Mesenchymal stem cell (in vitro differentiated cells and primary cell): ENCODE measurements at regions not wholly inside any gene's neighbourhood (a gene's known extent, or its start where the extent isn't known, plus 50 kb on each side); places are given as distances from the start of the nearest gene placed in this dataset.

Source experiments
- DNase-seq: peaks from one replicate; pipeline ENCODE4 v3.0.0-alpha.2; 2013
- H2AFZ ChIP-seq: one replicate; pipeline ENCODE4 v1.6.1; 2013; ENCODE audit warnings: low read depth, mild to moderate bottlenecking, control low read depth, inconsistent platforms, low read length, moderate library complexity
- H2AK5ac ChIP-seq: 2 replicates; pipeline ENCODE4 v1.6.1; 2013; ENCODE audit warnings: low read length, moderate library complexity, mild to moderate bottlenecking, inconsistent platforms; ENCODE audit not compliant: severe bottlenecking
- H2BK120ac ChIP-seq: one replicate; pipeline ENCODE4 v1.6.1; 2013; ENCODE audit warnings: low read depth, mild to moderate bottlenecking, inconsistent platforms, low read length, moderate library complexity
- H2BK12ac ChIP-seq, 2 experiments: one replicate each; pipeline ENCODE4 v1.6.1; 2013; ENCODE audit warnings: inconsistent platforms in 2 of 2, low read length in 2 of 2, mild to moderate bottlenecking in 2 of 2, moderate library complexity in 2 of 2, control low read depth in 1 of 2
- H2BK15ac ChIP-seq: one replicate; pipeline ENCODE4 v1.6.1; 2013; ENCODE audit warnings: mild to moderate bottlenecking, low read depth, inconsistent platforms; ENCODE audit not compliant: poor library complexity, severe bottlenecking
- H2BK5ac ChIP-seq: 2 replicates; pipeline ENCODE4 v1.6.1; 2013; ENCODE audit warnings: low read depth, mild to moderate bottlenecking, low read length, control low read depth, inconsistent platforms; ENCODE audit not compliant: poor library complexity, severe bottlenecking
- H3K14ac ChIP-seq, 2 experiments: one replicate each; pipeline ENCODE4 v1.6.1; 2013; ENCODE audit warnings: inconsistent platforms in 2 of 2, low read length in 2 of 2, control low read depth in 1 of 2, mild to moderate bottlenecking in 1 of 2, moderate library complexity in 1 of 2
- H3K18ac ChIP-seq, 2 experiments: one replicate each; pipeline ENCODE4 v1.6.1; 2013; ENCODE audit warnings: inconsistent platforms in 2 of 2, low read length in 2 of 2, control low read depth in 1 of 2, low read depth in 1 of 2, mild to moderate bottlenecking in 1 of 2
- H3K23ac ChIP-seq, 2 experiments: one replicate each; pipeline ENCODE4 v1.6.1; 2013; ENCODE audit warnings: inconsistent platforms in 2 of 2, low read length in 2 of 2, mild to moderate bottlenecking in 2 of 2, moderate library complexity in 2 of 2, control low read depth in 1 of 2
- H3K27ac ChIP-seq: 2 replicates; pipeline ENCODE4 v1.5.1; 2013; ENCODE audit warnings: mild to moderate bottlenecking, moderate library complexity, low read length, control low read depth, inconsistent platforms; ENCODE audit not compliant: poor library complexity, severe bottlenecking
- H3K27me3 ChIP-seq, 2 experiments: 2 replicates each; pipeline versions ENCODE4 v1.6.1 to v1.7.0; 2013; ENCODE audit warnings: low read length in 2 of 2, mild to moderate bottlenecking in 2 of 2, moderate library complexity in 2 of 2, control low read depth in 1 of 2, inconsistent platforms in 1 of 2; ENCODE audit not compliant: control insufficient read depth in 1 of 2, insufficient read depth in 1 of 2
- H3K36me3 ChIP-seq, 2 experiments: 2 replicates each; pipeline versions ENCODE4 v1.6.1 to v1.7.0; 2013; ENCODE audit warnings: low read length in 2 of 2, control low read depth in 1 of 2, inconsistent platforms in 1 of 2, low read depth in 1 of 2, mild to moderate bottlenecking in 1 of 2; ENCODE audit not compliant: insufficient read depth in 2 of 2, control insufficient read depth in 1 of 2
- H3K4ac ChIP-seq, 2 experiments: one replicate each; pipeline ENCODE4 v1.6.1; 2013; ENCODE audit warnings: inconsistent platforms in 2 of 2, low read length in 2 of 2, mild to moderate bottlenecking in 2 of 2, moderate library complexity in 2 of 2, control low read depth in 1 of 2, low read depth in 1 of 2
- H3K4me1 ChIP-seq: 2 replicates; pipeline ENCODE4 v1.6.1; 2013; ENCODE audit warnings: low read depth, low read length, control low read depth; ENCODE audit not compliant: control insufficient read depth, insufficient read depth
- H3K4me2 ChIP-seq: 2 replicates; pipeline ENCODE4 v1.6.1; 2013; ENCODE audit warnings: low read length, mild to moderate bottlenecking, inconsistent platforms; ENCODE audit not compliant: poor library complexity, severe bottlenecking
- H3K4me3 ChIP-seq, 2 experiments: 2 replicates each; pipeline versions ENCODE4 v1.5.1 to v1.7.0; 2013; ENCODE audit warnings: low read length in 2 of 2, mild to moderate bottlenecking in 2 of 2, control low read depth in 1 of 2, low read depth in 1 of 2; ENCODE audit not compliant: insufficient read depth in 1 of 2
- H3K79me1 ChIP-seq: replicated peaks from 2 replicates; pipeline ENCODE4 v1.6.1; 2013; ENCODE audit warnings: mild to moderate bottlenecking, control low read depth, low read length, inconsistent platforms; ENCODE audit not compliant: poor library complexity, severe bottlenecking
- H3K9ac ChIP-seq: 2 replicates; pipeline ENCODE4 v1.7.0; 2013; ENCODE audit warnings: mild to moderate bottlenecking, low read length, moderate library complexity
- H3K9me3 ChIP-seq: 2 replicates; pipeline ENCODE4 v1.7.0; 2013; ENCODE audit warnings: mild to moderate bottlenecking, low read length; ENCODE audit not compliant: control insufficient read depth
- H4K8ac ChIP-seq: one replicate; pipeline ENCODE4 v1.6.1; 2013; ENCODE audit warnings: inconsistent platforms, mild to moderate bottlenecking, low read length, moderate library complexity
- H4K91ac ChIP-seq: one replicate; pipeline ENCODE4 v1.6.1; 2013; ENCODE audit warnings: mild to moderate bottlenecking, low read length, inconsistent platforms
- WGBS: methylation state at CpG from one replicate; pipeline ENCODE4 v1.1.7; 2013; ENCODE audit warnings: mixed read lengths; 5-methylcytosine and 5-hydroxymethylcytosine counted together

- H3K14ac ChIP-seq: no peak overlapping the region
- no peaks in the 10 kb centered on the region for H3K36me3 ChIP-seq
- no peak overlapping the region for H3K4ac ChIP-seq
- H3K4me2 ChIP-seq: no peak overlapping the region
- WGBS: 86% methylated on average over 1 of the region's 2 CpGs
- no peak overlapping the region for H2BK5ac ChIP-seq
- H2AFZ ChIP-seq: no peak overlapping the region
- no peaks in the 10 kb centered on the region for H3K27me3 ChIP-seq
- H3K23ac ChIP-seq: no peak overlapping the region
- H3K9ac ChIP-seq: no peak overlapping the region
- no peak overlapping the region for H3K27ac ChIP-seq
- peaks cover 12% of the 10 kb centered on the region for H3K4me1 ChIP-seq
- H2BK120ac ChIP-seq: no peak overlapping the region
- no peak for DNase-seq
- H4K8ac ChIP-seq: peak overlapping the region; percentile 72
- peaks cover 26% of the 10 kb centered on the region for H3K79me1 ChIP-seq
- H2AK5ac ChIP-seq: no peak overlapping the region
- peak overlapping the region; percentile 91 for H2BK15ac ChIP-seq
- peak overlapping the region; percentile 40 to 46 for H2BK12ac ChIP-seq
- H3K18ac ChIP-seq: no peak overlapping the region
- H3K4me3 ChIP-seq: no peak overlapping the region
- no peaks in the 10 kb centered on the region for H3K9me3 ChIP-seq
- H4K91ac ChIP-seq: peak overlapping the region; percentile 47
Observed at GRCh38 chr12:123042833-123043232, 62.4 kb downstream of the ARL6IP4 start.

DNA sequence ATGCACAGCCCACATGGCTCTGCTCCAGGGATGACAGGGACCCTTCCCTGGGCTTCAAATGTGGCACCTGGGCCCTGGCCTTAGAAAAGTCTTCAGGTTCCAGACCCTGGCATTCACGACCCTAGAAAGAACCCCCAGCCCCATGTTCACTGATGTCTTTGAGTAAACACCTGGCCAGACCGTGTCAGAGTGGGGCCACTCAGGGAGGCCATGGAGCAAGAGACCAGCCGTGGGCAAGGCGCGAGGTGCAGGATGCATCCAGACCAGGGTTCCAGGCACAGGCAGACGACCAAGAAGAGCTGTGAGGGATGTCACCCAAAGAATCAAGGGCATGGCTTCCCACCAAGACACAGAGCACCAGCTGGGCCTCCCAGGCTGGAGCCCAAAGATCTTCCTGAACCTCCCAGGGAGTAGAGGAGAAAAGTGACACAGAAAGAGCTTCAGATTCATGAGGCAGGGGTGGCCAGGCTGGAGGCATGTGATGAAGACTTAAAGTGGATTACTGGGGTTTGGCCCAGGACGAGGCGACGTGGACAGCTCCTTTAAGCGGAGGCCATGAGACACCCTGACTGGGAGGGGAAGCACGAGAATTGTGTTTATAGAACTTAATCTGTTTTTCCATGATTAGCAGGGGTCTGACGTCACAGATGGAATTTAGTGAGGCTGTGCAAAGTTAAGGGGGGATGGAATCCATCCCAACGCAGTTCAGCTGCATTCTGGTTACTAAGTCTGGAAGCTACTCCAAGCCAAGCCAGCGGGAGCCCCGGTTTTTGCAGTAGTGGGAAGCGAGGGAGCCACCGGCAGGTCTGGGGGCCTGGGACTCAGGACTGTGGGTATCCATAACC lies 61.6 kb downstream of the ARL6IP4 start:
- 89% methylated on average over 17 of the region's 17 CpGs for WGBS
- Histone ChIP-seq H3K27me3 (no peaks in the 10 kb centered on the region), H2AK5ac (no peak overlapping the region), H3K18ac (no peak overlapping the region), H2BK120ac (no peak overlapping the region), H3K14ac (no peak overlapping the region), H2BK5ac (no peak overlapping the region), H4K91ac (no peak overlapping the region), H3K36me3 (no peaks in the 10 kb centered on the region), H2BK15ac (no peak overlapping the region), H3K4ac (no peak overlapping the region), H3K4me2 (no peak overlapping the region), H3K23ac (no peak overlapping the region), H3K9ac (no peak overlapping the region), H2AFZ (no peak overlapping the region), H3K4me3 (no peak overlapping the region), H3K4me1 (peaks cover 12% of the 10 kb centered on the region), H4K8ac (no peak overlapping the region), H3K27ac (no peak overlapping the region), H3K79me1 (peaks cover 26% of the 10 kb centered on the region), H3K9me3 (no peaks in the 10 kb centered on the region), H2BK12ac (no peak overlapping the region)
- DNase-seq: peak; percentile 92

DNA sequence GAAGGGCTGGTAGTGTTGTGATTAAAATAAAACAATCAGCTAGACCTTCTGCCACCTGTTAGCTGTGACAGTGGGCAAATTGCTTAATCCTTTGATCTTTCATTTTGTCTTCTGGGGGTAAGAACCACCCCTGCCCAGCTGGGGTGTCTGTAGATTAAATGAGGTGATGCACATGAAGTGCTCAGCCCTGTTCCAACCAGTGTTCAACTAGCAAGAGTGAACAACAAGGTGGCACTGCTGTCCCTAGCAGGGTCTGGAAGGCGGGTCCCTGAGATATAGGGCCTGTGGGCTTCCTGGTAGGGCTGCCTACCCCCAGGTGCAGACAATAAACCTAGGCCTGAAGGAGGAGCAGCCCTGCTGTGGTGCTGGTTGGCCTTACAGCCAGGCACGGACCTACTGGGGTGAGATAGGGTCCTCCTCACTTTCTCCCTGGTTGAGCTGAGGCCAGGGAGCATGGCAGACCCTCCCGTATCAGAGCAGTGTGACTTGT lies 60.6 kb downstream of the ARL6IP4 start:
- no peaks in the 10 kb centered on the region for H3K36me3 ChIP-seq
- WGBS: 88% methylated on average over 3 of the region's 3 CpGs

GRCh38 chr12:123040106-123040505 lies 59.6 kb downstream of the ARL6IP4 start:
- Histone ChIP-seq H2BK12ac (no peak overlapping the region), H3K79me1 (peaks cover 17% of the 10 kb centered on the region), H2BK15ac (no peak overlapping the region), H3K4ac (no peak overlapping the region), H3K27me3 (no peaks in the 10 kb centered on the region), H2BK5ac (no peak overlapping the region), H3K14ac (no peak overlapping the region), H3K4me1 (peaks cover 12% of the 10 kb centered on the region), H3K9me3 (no peaks in the 10 kb centered on the region), H4K91ac (no peak overlapping the region), H2AK5ac (no peak overlapping the region), H3K36me3 (no peaks in the 10 kb centered on the region), H2AFZ (no peak overlapping the region), H3K4me3 (no peak overlapping the region), H3K27ac (no peak overlapping the region), H4K8ac (no peak overlapping the region), H3K18ac (no peak overlapping the region), H2BK120ac (no peak overlapping the region), H3K9ac (no peak overlapping the region), H3K4me2 (no peak overlapping the region), H3K23ac (no peak overlapping the region)
- no CpG with 5 or more reads among the region's 2 CpGs for WGBS
- no peak for DNase-seq

More for the DNA sequence above, 60.6 kb downstream of the ARL6IP4 start:
- Histone ChIP-seq H2BK120ac (no peak overlapping the region), H2BK12ac (no peak overlapping the region), H3K4me1 (peaks cover 12% of the 10 kb centered on the region), H3K27me3 (no peaks in the 10 kb centered on the region), H4K8ac (peak overlapping the region; percentile 21), H3K9ac (no peak overlapping the region), H2AK5ac (no peak overlapping the region), H3K18ac (no peak overlapping the region), H2BK5ac (no peak overlapping the region), H2AFZ (no peak overlapping the region), H3K4me3 (no peak overlapping the region), H3K23ac (no peak overlapping the region), H3K27ac (no peak overlapping the region), H3K4me2 (no peak overlapping the region), H2BK15ac (no peak overlapping the region), H3K79me1 (peaks cover 26% of the 10 kb centered on the region), H4K91ac (peak overlapping the region; percentile 64), H3K4ac (peak overlapping the region in 1 of 2 experiments; percentile 10), H3K14ac (no peak overlapping the region), H3K9me3 (no peaks in the 10 kb centered on the region)
- DNase-seq: no peak
